Testis (tissue), 2 donors: ENCODE measurements at regions not wholly inside any gene's neighbourhood (a gene's known extent, or its start where the extent isn't known, plus 50 kb on each side); places are given as distances from the start of the nearest gene placed in this dataset.
"Not testable (repeated sequence)": the region's sequence is repeated elsewhere in the genome, so short reads cannot be mapped to it uniquely, and the experiment has no call there.

Source experiments
- DNase-seq: peaks from one replicate; pipeline ENCODE4 v3.0.0-alpha.2; 2019
- H3K27ac ChIP-seq, 2 donors: fragments of 200-600 bp; sonication (generic); one replicate each; pipeline ENCODE4 v1.5.1; 2019
- H3K27me3 ChIP-seq: fragments of 200-600 bp; sonication (generic); one replicate; pipeline ENCODE4 v1.5.1; 2019
- H3K36me3 ChIP-seq: fragments of 200-600 bp; sonication (generic); one replicate; pipeline ENCODE4 v1.5.1; 2017; ENCODE audit warnings: low read depth; ENCODE audit errors: missing control alignments
- H3K4me1 ChIP-seq: fragments of 200-600 bp; sonication (generic); one replicate; pipeline ENCODE4 v1.5.1; 2019
- H3K4me3 ChIP-seq, 2 donors: fragments of 200-600 bp; sonication (generic); one replicate each; pipeline ENCODE4 v1.5.1; 2017 to 2019
- H3K9me3 ChIP-seq: fragments of 200-600 bp; sonication (generic); one replicate; pipeline ENCODE4 v1.5.1; 2017
- CTCF ChIP-seq, 3 experiments: fragments of 450-650 bp in 2 of 3; fragments of 200-600 bp in 1 of 3; sonication (generic) in 1 of 3; IDR thresholded peaks; one replicate each; pipeline ENCODE4 v1.5.1; 2016 to 2019; ENCODE audit warnings: antibody characterized with exemption in 3 of 3, mild to moderate bottlenecking in 2 of 3, moderate library complexity in 1 of 3
- POLR2A ChIP-seq: fragments of 450-650 bp; IDR thresholded peaks from one replicate; pipeline ENCODE4 v1.6.1; 2017; ENCODE audit warnings: antibody characterized with exemption, mild to moderate bottlenecking, moderate library complexity
- WGBS, 2 donors: methylation state at CpG; one replicate each; pipeline ENCODE4 v1.1.5; 2018; 5-methylcytosine and 5-hydroxymethylcytosine counted together
- intact Hi-C: fragments of 100-400 bp; cut with DNase I; formaldehyde crosslinking; loops from one replicate; pipeline ENCODE4 v1.15.1; 2023; ENCODE audit warnings: low total_unique reads

GRCh38 chr20:29868688-29869087 is 1388.8 kb upstream of the DEFB115 start:
- H3K36me3 ChIP-seq, H3K27me3 ChIP-seq, H3K4me1 ChIP-seq, intact Hi-C loops, H3K27ac ChIP-seq, H3K4me3 ChIP-seq, DNase-seq, H3K9me3 ChIP-seq: not testable (repeated sequence)
- 42 to 53% methylated on average over 4 of the region's 4 CpGs for WGBS, 2 donors

- DNase-seq, H3K27ac ChIP-seq, H3K9me3 ChIP-seq, H3K4me3 ChIP-seq, H3K27me3 ChIP-seq, intact Hi-C loops, H3K4me1 ChIP-seq, H3K36me3 ChIP-seq: not testable (repeated sequence)
- WGBS, 2 donors = 49 to 55% methylated on average over 2 of the region's 2 CpGs
These were observed 1385.6 kb upstream of the DEFB115 start for GRCh38 chr20:29871816-29872215.

GRCh38 chr20:29873946-29874345 is 1383.5 kb upstream of the DEFB115 start:
- Histone ChIP-seq H3K9me3 (no peaks in the 10 kb centered on the region), H3K36me3 (no peaks in the 10 kb centered on the region), H3K4me3 (no peak overlapping the region), H3K4me1 (no peaks in the 10 kb centered on the region), H3K27ac (peak overlapping the region in 1 of 2 donors; percentile 20), H3K27me3 (no peaks in the 10 kb centered on the region)
- intact Hi-C loops = no loop called here
- no peak for TF ChIP-seq POLR2A
- TF ChIP-seq CTCF (IDR thresholded peaks at IDR 0.05) = no peak
- DNase-seq = peak; percentile 72
- 40 to 42% methylated on average over 10 to 28 of the region's 28 CpGs for WGBS, 2 donors

- Histone ChIP-seq H3K4me1 (no peaks in the 10 kb centered on the region), H3K27ac (no peak overlapping the region), H3K4me3 (no peak overlapping the region), H3K27me3 (no peaks in the 10 kb centered on the region), H3K9me3 (no peaks in the 10 kb centered on the region), H3K36me3 (no peaks in the 10 kb centered on the region)
- no peak for TF ChIP-seq POLR2A
- TF ChIP-seq CTCF (IDR thresholded peaks at IDR 0.05) = no peak
- no peak for DNase-seq
- 63 to 66% methylated on average over 25 of the region's 25 CpGs for WGBS, 2 donors
- intact Hi-C loops = no loop called here
These were observed 1382.8 kb upstream of the DEFB115 start for GRCh38 chr20:29874476-29875202.

- H3K4me1 ChIP-seq, H3K27me3 ChIP-seq, H3K27ac ChIP-seq, DNase-seq, intact Hi-C loops, H3K9me3 ChIP-seq, H3K36me3 ChIP-seq, H3K4me3 ChIP-seq: not testable (repeated sequence)
- WGBS, 2 donors = 51 to 63% methylated on average over 24 to 27 of the region's 27 CpGs
These were observed 1382.0 kb upstream of the DEFB115 start for GRCh38 chr20:29875321-29876083.

- H3K4me3 ChIP-seq, DNase-seq, H3K27ac ChIP-seq, H3K4me1 ChIP-seq, intact Hi-C loops, H3K27me3 ChIP-seq, H3K9me3 ChIP-seq, H3K36me3 ChIP-seq: not testable (repeated sequence)
- 65 to 69% methylated on average over 40 to 41 of the region's 41 CpGs for WGBS, 2 donors
These were observed 1381.2 kb upstream of the DEFB115 start for GRCh38 chr20:29876084-29876910.
